ENCODE measurements at regions not wholly inside any gene's neighbourhood (a gene's known extent, or its start where the extent isn't known, plus 50 kb on each side); places are given as distances from the start of the nearest gene placed in this dataset.

GRCh38 chr17:79303641-79304205, 229.1 kb downstream of the ENGASE start:
- no peak for DNase-seq (ENCODE audit: low spot score in 2 of 2)
- Histone ChIP-seq H3K4me3 (no peak overlapping the region), H3K4me1 (peaks cover 0 to 22% (median 0%) of the 10 kb centered on the region in 4 donors), H3K9me3 (no peaks in the 10 kb centered on the region), H3K27me3 (peaks cover 0 to 40% of the 10 kb centered on the region in 2 donors), H3K36me3 (no peaks in the 10 kb centered on the region), H3K27ac (no peak overlapping the region)
- TF ChIP-seq CTCF (IDR thresholded peaks at IDR 0.05): no peak
- TF ChIP-seq EP300 (IDR thresholded peaks at IDR 0.05): no peak
- TF ChIP-seq POLR2A (IDR thresholded peaks at IDR 0.05): no peak
- 80 to 84% methylated on average over 7 of the region's 7 CpGs for WGBS, 2 donors

GRCh38 chr17:79301469-79301868, 226.8 kb downstream of the ENGASE start:
- WGBS, 2 donors: 66 to 70% methylated on average over 5 to 8 of the region's 8 CpGs
- H3K9me3 ChIP-seq: no peaks in the 10 kb centered on the region
- H3K4me3 ChIP-seq: no peak overlapping the region
- no peak overlapping the region for H3K27ac ChIP-seq
- H3K4me1 ChIP-seq: peaks cover 0 to 12% (median 0%) of the 10 kb centered on the region in 4 donors
- H3K27me3 ChIP-seq: peaks cover 0 to 48% of the 10 kb centered on the region in 2 donors
- no peaks in the 10 kb centered on the region for H3K36me3 ChIP-seq
- no peak for TF ChIP-seq CTCF (IDR thresholded peaks at IDR 0.05)
- no peak for TF ChIP-seq POLR2A (IDR thresholded peaks at IDR 0.05)
- TF ChIP-seq EP300 (IDR thresholded peaks at IDR 0.05): no peak
- DNase-seq (ENCODE audit: low spot score in 2 of 2): no peak

- no peak for TF ChIP-seq EP300 (IDR thresholded peaks at IDR 0.05)
Observed at GRCh38 chr17:79299349-79299748, 224.7 kb downstream of the ENGASE start.

GRCh38 chr17:79298799-79299198, 224.2 kb downstream of the ENGASE start:
- Histone ChIP-seq H3K4me3 (no peak overlapping the region), H3K4me1 (no peaks in the 10 kb centered on the region), H3K36me3 (no peaks in the 10 kb centered on the region), H3K27ac (no peak overlapping the region), H3K27me3 (peaks cover 0 to 26% of the 10 kb centered on the region in 2 donors), H3K9me3 (peaks cover 0 to 5% (median 0%) of the 10 kb centered on the region in 4 donors)
- DNase-seq (ENCODE audit: low spot score in 2 of 2): no peak
- TF ChIP-seq POLR2A (IDR thresholded peaks at IDR 0.05): no peak
- no peak for TF ChIP-seq CTCF (IDR thresholded peaks at IDR 0.05)
- TF ChIP-seq EP300 (IDR thresholded peaks at IDR 0.05): no peak
- WGBS, 2 donors: 77 to 84% methylated on average over 12 of the region's 12 CpGs

More at GRCh38 chr17:79299349-79299748, 224.7 kb downstream of the ENGASE start:
- WGBS, 2 donors: 82 to 83% methylated on average over 7 of the region's 7 CpGs
- Histone ChIP-seq H3K4me1 (no peaks in the 10 kb centered on the region), H3K9me3 (peaks cover 0 to 3% (median 0%) of the 10 kb centered on the region in 4 donors), H3K4me3 (no peak overlapping the region), H3K27me3 (peaks cover 0 to 29% of the 10 kb centered on the region in 2 donors), H3K36me3 (no peaks in the 10 kb centered on the region), H3K27ac (no peak overlapping the region)
- DNase-seq (ENCODE audit: low spot score in 2 of 2): no peak

- Histone ChIP-seq H3K36me3 (no peaks in the 10 kb centered on the region), H3K9me3 (peaks cover 0 to 5% (median 0%) of the 10 kb centered on the region in 4 donors), H3K4me1 (no peaks in the 10 kb centered on the region), H3K27me3 (peaks cover 0 to 21% of the 10 kb centered on the region in 2 donors), H3K27ac (no peak overlapping the region), H3K4me3 (no peak overlapping the region)
- DNase-seq (ENCODE audit: low spot score in 2 of 2): no peak
- 80 to 82% methylated on average over 7 of the region's 7 CpGs for WGBS, 2 donors
- no peak for TF ChIP-seq EP300 (IDR thresholded peaks at IDR 0.05)
- TF ChIP-seq POLR2A (IDR thresholded peaks at IDR 0.05): no peak
- no peak for TF ChIP-seq CTCF (IDR thresholded peaks at IDR 0.05)
Observed at GRCh38 chr17:79296243-79296642, 221.6 kb downstream of the ENGASE start.

Data from tibial nerve (tissue), 4 donors.